ENCODE measurements at regions not wholly inside any gene's neighbourhood (a gene's known extent, or its start where the extent isn't known, plus 50 kb on each side); places are given as distances from the start of the nearest gene placed in this dataset.
A peak's percentile ranks its signal among the peaks of the same experiment; 100 is the strongest.

- TF ChIP-seq POLR2A (IDR thresholded peaks at IDR 0.05), result no peak
- Histone ChIP-seq H3K27ac (no peak overlapping the region), H3K4me3 (no peak overlapping the region), H3K9me3 (no peaks in the 10 kb centered on the region), H3K4me1 (no peaks in the 10 kb centered on the region), H3K36me3 (no peaks in the 10 kb centered on the region), H3K27me3 (no peaks in the 10 kb centered on the region)
- ATAC-seq (no peak), DNase-seq (no peak)
- intact Hi-C loops (cut with DNase I; ENCODE audit: low total_unique reads), result no loop called here
- in situ Hi-C loops (cut with MboI; ENCODE audit: low sequenced_read_pairs in 4 of 4), result loop anchor here in 1 of 4 donors (25.0 kb wide), 1 partner anchor 222 kb away; no protein-coding TSS in a partner anchor
Measured at GRCh38 chr11:8340296-8340695, 76.6 kb upstream of the LMO1 start.

GRCh38 chr11:8339592-8340022, 75.9 kb upstream of the LMO1 start:
- ATAC-seq, result no peak
- Histone ChIP-seq H3K27ac (no peak overlapping the region), H3K9me3 (no peaks in the 10 kb centered on the region), H3K36me3 (no peaks in the 10 kb centered on the region), H3K27me3 (no peaks in the 10 kb centered on the region), H3K4me1 (no peaks in the 10 kb centered on the region), H3K4me3 (no peak overlapping the region)
- in situ Hi-C loops (cut with MboI; ENCODE audit: low sequenced_read_pairs in 4 of 4) (loop anchor here in 1 of 4 donors (25.0 kb wide), 1 partner anchor 223 kb away; no protein-coding TSS in a partner anchor), intact Hi-C loops (cut with DNase I; ENCODE audit: low total_unique reads) (no loop called here)
- TF ChIP-seq CTCF (IDR thresholded peaks at IDR 0.05 in 4 of 5, conservative IDR thresholded peaks at IDR 0.05 in 1 of 5) (no peak), POLR2A (IDR thresholded peaks at IDR 0.05) (no peak)
- DNase-seq, result no peak

GRCh38 chr11:8338138-8338537, 74.5 kb upstream of the LMO1 start:
- no peaks in the 10 kb centered on the region for H3K36me3 ChIP-seq
- no peak overlapping the region for H3K27ac ChIP-seq
- H3K9me3 ChIP-seq, result no peaks in the 10 kb centered on the region
- peak in 4 of 5 experiments; percentile 13 to 59 (median 48) for TF ChIP-seq CTCF (IDR thresholded peaks at IDR 0.05 in 4 of 5, conservative IDR thresholded peaks at IDR 0.05 in 1 of 5)
- TF ChIP-seq POLR2A (IDR thresholded peaks at IDR 0.05), result no peak
- no peaks in the 10 kb centered on the region for H3K27me3 ChIP-seq
- no peak overlapping the region for H3K4me3 ChIP-seq
- no peaks in the 10 kb centered on the region for H3K4me1 ChIP-seq
- DNase-seq, result no peak
- peak in 1 of 2 donors; percentile 61 for ATAC-seq
- intact Hi-C loops (cut with DNase I; ENCODE audit: low total_unique reads) (no loop called here), in situ Hi-C loops (cut with MboI; ENCODE audit: low sequenced_read_pairs in 4 of 4) (loop anchor here in 1 of 4 donors (25.0 kb wide), 1 partner anchor 224 kb away; no protein-coding TSS in a partner anchor)

GRCh38 chr11:8337130-8337795, 73.6 kb upstream of the LMO1 start:
- in situ Hi-C loops (cut with MboI; ENCODE audit: low sequenced_read_pairs in 4 of 4) (loop anchor here in 1 of 4 donors (25.0 kb wide), 1 partner anchor 225 kb away; no protein-coding TSS in a partner anchor), intact Hi-C loops (cut with DNase I; ENCODE audit: low total_unique reads) (no loop called here)
- ATAC-seq (no peak), DNase-seq (no peak)
- H3K4me3 ChIP-seq, result no peak overlapping the region
- H3K27ac ChIP-seq, result no peak overlapping the region
- no peaks in the 10 kb centered on the region for H3K27me3 ChIP-seq
- no peaks in the 10 kb centered on the region for H3K36me3 ChIP-seq
- H3K4me1 ChIP-seq, result no peaks in the 10 kb centered on the region
- H3K9me3 ChIP-seq, result no peaks in the 10 kb centered on the region
- TF ChIP-seq CTCF (IDR thresholded peaks at IDR 0.05 in 4 of 5, conservative IDR thresholded peaks at IDR 0.05 in 1 of 5) (no peak), POLR2A (IDR thresholded peaks at IDR 0.05) (no peak)

GRCh38 chr11:8336356-8337129, 72.9 kb upstream of the LMO1 start:
- no peaks in the 10 kb centered on the region for H3K4me1 ChIP-seq
- no peaks in the 10 kb centered on the region for H3K27me3 ChIP-seq
- DNase-seq, result no peak
- intact Hi-C loops (cut with DNase I; ENCODE audit: low total_unique reads) (no loop called here), in situ Hi-C loops (cut with MboI; ENCODE audit: low sequenced_read_pairs in 4 of 4) (loop anchor here in 1 of 4 donors (25.0 kb wide), 1 partner anchor 226 kb away; no protein-coding TSS in a partner anchor)
- H3K36me3 ChIP-seq, result no peaks in the 10 kb centered on the region
- no peak for ATAC-seq
- no peaks in the 10 kb centered on the region for H3K9me3 ChIP-seq
- no peak for TF ChIP-seq POLR2A (IDR thresholded peaks at IDR 0.05)
- no peak for TF ChIP-seq CTCF (IDR thresholded peaks at IDR 0.05 in 4 of 5, conservative IDR thresholded peaks at IDR 0.05 in 1 of 5)
- H3K4me3 ChIP-seq, result no peak overlapping the region
- no peak overlapping the region for H3K27ac ChIP-seq
